ENCODE measurements at regions not wholly inside any gene's neighbourhood (a gene's known extent, or its start where the extent isn't known, plus 50 kb on each side); places are given as distances from the start of the nearest gene placed in this dataset.
"Not testable (repeated sequence)": the region's sequence is repeated elsewhere in the genome, so short reads cannot be mapped to it uniquely, and the experiment has no call there.

GRCh38 chr17:71874773-71875172, 246.0 kb upstream of the SOX9 start:
- not testable (repeated sequence) for DNase-seq (ENCODE audit: low read depth in 2 of 2)

- no peak for DNase-seq (ENCODE audit: low read depth in 2 of 2)
Measured at GRCh38 chr17:71878271-71878670, 242.5 kb upstream of the SOX9 start.

GRCh38 chr17:71878998-71879397, 241.8 kb upstream of the SOX9 start:
- DNase-seq (ENCODE audit: low read depth in 2 of 2): no peak

DNA sequence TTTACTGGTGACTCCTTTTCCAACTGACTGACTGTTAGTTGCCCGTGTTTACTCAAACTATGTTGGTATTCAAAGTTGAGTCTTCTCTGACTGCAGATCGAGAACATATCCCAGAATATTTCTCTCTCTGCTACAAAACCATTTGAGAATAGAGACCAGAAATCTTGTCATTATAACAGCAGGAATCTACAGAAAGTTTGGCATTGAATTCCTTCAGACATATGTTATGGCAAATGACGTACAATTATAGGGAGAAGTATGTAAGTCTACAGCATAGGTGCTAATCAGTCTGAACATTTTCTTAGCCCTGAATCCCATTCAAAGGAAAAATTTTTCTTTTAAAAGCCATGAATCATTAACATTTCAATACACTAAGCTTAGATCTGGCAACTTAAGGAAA, 239.8 kb upstream of the SOX9 start:
- DNase-seq (ENCODE audit: low read depth in 2 of 2): no peak

GRCh38 chr17:71881581-71881980, 239.2 kb upstream of the SOX9 start:
- no peak for DNase-seq (ENCODE audit: low read depth in 2 of 2)

GRCh38 chr17:71883258-71883657, 237.6 kb upstream of the SOX9 start:
- no peak for DNase-seq (ENCODE audit: low read depth in 2 of 2)

- DNase-seq (ENCODE audit: low read depth in 2 of 2): no peak
Measured at GRCh38 chr17:71883845-71884244, 237.0 kb upstream of the SOX9 start.

- no peak for DNase-seq (ENCODE audit: low read depth in 2 of 2)
Measured at GRCh38 chr17:71885662-71886061, 235.2 kb upstream of the SOX9 start.

GRCh38 chr17:71899317-71899716, 221.5 kb upstream of the SOX9 start:
- no peak for DNase-seq (ENCODE audit: low read depth in 2 of 2)

GRCh38 chr17:71900621-71901229, 220.1 kb upstream of the SOX9 start:
- DNase-seq (ENCODE audit: low read depth in 2 of 2): no peak

DNA sequence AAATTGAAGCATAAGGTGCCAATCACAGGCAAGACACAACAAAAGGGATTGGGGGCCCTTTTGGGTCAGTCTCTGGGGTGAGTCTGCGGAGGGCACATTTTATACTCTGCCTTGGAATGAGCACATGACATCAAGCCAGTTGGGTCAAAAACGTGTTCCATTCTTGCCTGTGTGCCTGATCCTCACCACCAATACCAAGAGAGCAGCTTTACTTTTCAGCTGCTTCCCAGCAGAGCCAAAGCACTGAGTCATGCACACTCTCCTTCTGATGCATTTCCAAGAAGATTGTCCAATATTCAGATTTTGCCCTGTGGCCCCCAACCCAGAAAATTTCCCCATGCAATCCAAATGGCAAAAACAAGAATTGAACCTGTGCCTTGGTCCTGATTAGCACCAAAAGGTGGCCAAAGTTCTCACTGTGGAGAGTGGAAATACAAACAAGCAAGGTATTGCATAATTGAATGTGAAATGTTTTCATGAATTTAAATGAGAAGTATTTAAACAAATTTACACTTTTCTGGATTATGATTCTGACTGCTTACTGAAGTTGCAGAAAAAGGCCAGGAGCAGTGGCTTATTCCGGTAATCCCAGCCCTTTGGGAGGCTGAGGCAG, 217.8 kb upstream of the SOX9 start:
- no peak for DNase-seq (ENCODE audit: low read depth in 2 of 2)

GRCh38 chr17:71905376-71906031, 215.3 kb upstream of the SOX9 start:
- DNase-seq (ENCODE audit: low read depth in 2 of 2): no peak

GRCh38 chr17:71909155-71909554, 211.7 kb upstream of the SOX9 start:
- no peak for DNase-seq (ENCODE audit: low read depth in 2 of 2)

DNA sequence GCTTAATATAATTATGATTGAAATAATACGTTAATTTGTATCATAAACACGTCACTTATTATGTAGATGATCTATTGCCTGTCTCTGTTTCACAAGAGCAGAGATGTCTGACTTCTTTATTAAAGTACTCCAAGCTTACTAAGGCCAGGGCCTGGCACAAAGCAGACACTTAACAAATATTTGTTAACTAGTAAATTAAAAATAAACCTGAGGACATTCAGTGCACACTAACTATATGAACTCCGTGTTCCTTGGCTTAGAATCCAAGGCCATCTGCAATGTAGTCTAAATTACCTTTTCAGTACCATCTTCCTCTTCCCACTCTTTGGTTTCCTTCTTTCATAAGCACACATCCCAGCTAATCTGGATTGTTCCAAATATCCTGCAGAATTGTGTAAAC, 210.8 kb upstream of the SOX9 start:
- no peak for DNase-seq (ENCODE audit: low read depth in 2 of 2)

DNA sequence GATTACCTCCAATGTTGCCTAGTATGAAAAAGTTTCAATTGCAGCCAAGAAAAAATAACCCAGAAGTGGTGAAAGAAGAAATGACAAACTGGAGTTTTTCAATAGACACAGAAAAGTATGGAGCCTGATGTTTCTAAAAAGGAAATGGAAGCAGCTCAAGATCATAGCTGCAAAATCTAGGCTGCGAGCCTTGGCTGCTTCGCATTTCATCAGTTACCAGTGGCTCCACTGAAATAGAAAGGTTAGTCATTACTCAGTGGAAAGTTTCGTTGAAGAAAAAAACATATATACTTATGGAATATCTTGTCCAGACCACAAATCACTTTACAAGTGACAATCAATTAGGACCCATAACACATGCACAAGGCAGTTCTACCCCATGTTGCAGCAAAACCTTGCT, 206.8 kb upstream of the SOX9 start:
- DNase-seq (ENCODE audit: low read depth in 2 of 2): no peak

GRCh38 chr17:71914812-71915211, 206.0 kb upstream of the SOX9 start:
- no peak for DNase-seq (ENCODE audit: low read depth in 2 of 2)

DNA sequence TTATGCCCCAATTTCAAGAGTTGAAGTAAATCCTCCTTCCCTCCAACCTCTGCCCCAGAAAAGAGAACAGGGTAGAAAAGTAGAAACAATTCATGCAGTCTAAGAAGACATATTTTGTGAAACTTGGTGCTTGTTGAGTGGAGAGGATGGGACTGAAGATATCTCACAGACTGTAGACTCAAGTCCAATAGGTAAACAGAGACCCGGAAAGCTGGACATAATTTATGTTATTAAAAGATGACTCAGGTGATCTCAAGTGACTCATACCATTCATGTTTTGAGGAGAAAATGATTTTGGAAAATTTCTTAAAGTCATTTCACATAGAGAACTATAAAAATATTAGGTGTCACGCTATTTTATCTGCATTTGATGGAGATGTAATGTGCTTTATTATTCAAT, 203.1 kb upstream of the SOX9 start:
- no peak for DNase-seq (ENCODE audit: low read depth in 2 of 2)

DNA sequence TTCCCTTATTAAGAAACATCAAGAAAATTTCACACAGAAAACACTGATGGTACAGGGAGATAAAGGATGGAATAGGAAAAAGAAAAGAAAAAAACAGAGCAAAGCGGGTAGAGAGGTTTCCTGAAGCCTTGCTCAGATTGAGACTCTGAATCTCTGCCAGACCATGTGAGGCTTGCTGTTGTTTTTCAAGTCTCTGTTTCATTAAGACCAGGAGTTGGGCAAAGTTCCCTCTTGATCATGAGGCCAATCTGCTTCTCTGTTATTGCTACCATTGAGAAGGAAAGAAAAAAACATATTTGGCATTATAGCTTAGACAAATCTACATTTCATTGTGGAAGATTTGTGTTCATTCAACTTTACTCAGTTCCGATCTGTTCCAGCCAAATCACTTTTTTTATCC, 201.6 kb upstream of the SOX9 start:
- DNase-seq (ENCODE audit: low read depth in 2 of 2): no peak

DNA sequence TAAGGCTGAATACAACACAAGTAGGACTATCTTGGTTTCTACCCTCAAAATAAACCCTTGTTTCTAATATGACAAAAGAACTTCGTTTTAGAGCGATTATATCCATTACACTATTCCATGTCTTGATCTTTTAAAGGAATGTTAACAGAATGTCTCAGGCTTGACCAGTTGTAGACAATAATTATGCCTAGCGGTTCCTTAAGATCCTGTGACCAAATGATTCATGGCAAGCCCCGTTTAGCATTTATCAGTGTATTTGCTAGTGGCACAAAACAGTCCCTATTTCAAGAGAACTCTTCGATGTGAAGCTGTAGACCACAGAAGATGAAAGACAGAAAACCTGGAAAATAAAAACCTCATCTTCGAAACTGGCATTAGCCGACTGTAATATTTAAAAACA, 200.9 kb upstream of the SOX9 start:
- no peak for DNase-seq (ENCODE audit: low read depth in 2 of 2)

DNA sequence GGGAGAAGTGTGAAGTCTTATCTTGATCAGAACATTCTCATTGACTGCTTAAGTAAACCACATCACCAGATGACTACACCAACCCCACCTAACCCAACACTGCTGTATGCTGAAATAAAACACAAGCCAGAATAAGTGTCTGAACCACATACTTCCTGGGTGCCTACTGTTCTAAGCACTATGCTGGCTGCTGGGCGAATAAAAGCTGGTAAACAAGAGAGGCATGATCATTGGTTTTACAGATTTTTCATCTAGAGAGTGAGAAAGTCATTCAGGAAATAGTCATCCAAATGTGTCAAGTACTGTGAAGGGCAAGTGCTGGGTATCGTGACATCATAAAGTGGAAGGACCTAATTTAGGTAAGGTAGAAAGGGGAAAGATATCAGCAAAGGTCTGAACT, 199.0 kb upstream of the SOX9 start:
- DNase-seq (ENCODE audit: low read depth in 2 of 2): no peak

DNA sequence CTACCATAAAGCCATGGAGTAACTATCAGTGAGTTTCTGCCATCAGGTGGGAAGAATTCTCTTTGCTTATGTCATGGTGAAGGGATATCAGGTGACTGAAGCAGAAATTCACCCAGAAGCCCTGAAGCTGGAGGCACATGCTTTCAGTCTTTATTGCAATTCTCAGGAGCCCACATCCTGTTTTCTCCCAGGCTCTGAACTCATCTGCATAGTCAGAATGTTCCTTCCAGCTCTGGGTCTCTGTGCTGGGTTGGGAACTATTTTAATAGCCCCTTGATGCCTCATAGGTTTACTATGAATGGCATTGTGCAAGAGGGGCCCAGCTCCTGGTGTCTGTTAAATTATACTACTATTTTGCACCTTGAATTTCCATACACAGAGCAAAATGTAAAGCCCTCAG, 198.4 kb upstream of the SOX9 start:
- DNase-seq (ENCODE audit: low read depth in 2 of 2): no peak

DNA sequence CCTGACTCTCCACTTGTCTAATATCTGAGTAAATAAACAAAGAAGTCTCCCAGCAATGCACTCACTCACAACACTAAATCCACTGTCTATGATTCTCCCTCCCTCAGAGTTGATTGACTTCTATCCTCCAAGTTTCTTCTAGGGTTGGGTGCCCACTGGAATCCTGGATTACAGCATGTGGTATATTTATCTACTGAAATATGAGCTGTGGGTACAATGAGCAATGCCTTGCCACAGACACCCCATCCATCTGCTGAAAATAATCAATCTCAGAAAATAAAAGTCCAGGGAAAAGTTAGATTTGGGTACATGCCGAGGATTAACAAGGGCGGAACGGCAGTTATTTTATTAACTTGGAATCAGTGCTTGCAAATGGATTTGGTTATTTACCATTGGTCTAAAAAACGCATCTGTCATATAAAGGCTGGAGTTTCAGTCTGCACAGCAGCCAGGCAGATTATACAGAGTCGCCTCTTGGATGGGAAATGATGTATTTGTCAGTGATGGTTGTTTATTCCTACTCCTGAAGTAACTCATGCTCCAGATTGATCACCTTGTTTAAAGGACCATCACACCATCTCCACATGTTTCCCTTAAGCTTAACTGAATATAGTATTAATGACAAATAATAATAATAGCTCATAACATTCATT, 193.9 kb upstream of the SOX9 start:
- no peak for DNase-seq (ENCODE audit: low read depth in 2 of 2)

- no peak for DNase-seq (ENCODE audit: low read depth in 2 of 2)
Measured at GRCh38 chr17:71933306-71933705, 187.5 kb upstream of the SOX9 start.

Measured in lung microvascular endothelial cell (primary cell).